Naive B cell (primary cell): ENCODE measurements at regions not wholly inside any gene's neighbourhood (a gene's known extent, or its start where the extent isn't known, plus 50 kb on each side); places are given as distances from the start of the nearest gene placed in this dataset.

Experiments
- ATAC-seq, 2 donors: fragments of 150-1000 bp; cut with Tn5 transposase; 2 replicates each; pipeline ENCODE4 v1.10.0; 2021; ENCODE audit warnings: low read depth in 2 of 2, mild to moderate bottlenecking in 2 of 2, moderate library complexity in 2 of 2
- DNase-seq: peaks from one replicate; pipeline ENCODE4 v3.0.0; 2022
- H3K27ac Mint-ChIP-seq, 6 donors: one replicate each; pipeline ENCODE4 v1.8.0; 2020 to 2022; ENCODE audit warnings: mild to moderate bottlenecking in 6 of 6, mixed read lengths in 6 of 6, moderate library complexity in 5 of 6, inconsistent platforms in 2 of 6
- H3K27me3 Mint-ChIP-seq, 3 donors: one replicate each; pipeline ENCODE4 v1.8.0; 2021 to 2022; ENCODE audit warnings: mixed read lengths in 3 of 3, mild to moderate bottlenecking in 1 of 3
- H3K36me3 Mint-ChIP-seq, 2 donors: one replicate each; pipeline ENCODE4 v1.8.0; 2020 to 2022; ENCODE audit warnings: mixed read lengths in 2 of 2, inconsistent platforms in 1 of 2, mild to moderate bottlenecking in 1 of 2
- H3K4me1 Mint-ChIP-seq, 3 donors: one replicate each; pipeline ENCODE4 v1.8.0; 2020 to 2022; ENCODE audit warnings: mixed read lengths in 3 of 3, inconsistent platforms in 1 of 3, mild to moderate bottlenecking in 1 of 3, moderate library complexity in 1 of 3
- H3K4me3 Mint-ChIP-seq, 8 donors: one replicate each; pipeline ENCODE4 v1.8.0; 2020 to 2022; ENCODE audit warnings: mild to moderate bottlenecking in 8 of 8, mixed read lengths in 8 of 8, moderate library complexity in 8 of 8, inconsistent platforms in 2 of 8
- H3K9me3 Mint-ChIP-seq, 7 donors: one replicate each; pipeline ENCODE4 v1.8.0; 2020 to 2022; ENCODE audit warnings: mixed read lengths in 7 of 7, mild to moderate bottlenecking in 5 of 7, inconsistent platforms in 2 of 7, moderate library complexity in 1 of 7

- Mint-ChIP-seq H3K4me3 (no peak overlapping the region), H3K27ac (no peak overlapping the region), H3K27me3 (no peaks in the 10 kb centered on the region), H3K4me1 (no peaks in the 10 kb centered on the region), H3K36me3 (no peaks in the 10 kb centered on the region), H3K9me3 (no peaks in the 10 kb centered on the region)
- DNase-seq (no peak), ATAC-seq (no peak)
These were observed 432.0 kb downstream of the ZPLD1 start for GRCh38 chr3:102866845-102867244.

DNA sequence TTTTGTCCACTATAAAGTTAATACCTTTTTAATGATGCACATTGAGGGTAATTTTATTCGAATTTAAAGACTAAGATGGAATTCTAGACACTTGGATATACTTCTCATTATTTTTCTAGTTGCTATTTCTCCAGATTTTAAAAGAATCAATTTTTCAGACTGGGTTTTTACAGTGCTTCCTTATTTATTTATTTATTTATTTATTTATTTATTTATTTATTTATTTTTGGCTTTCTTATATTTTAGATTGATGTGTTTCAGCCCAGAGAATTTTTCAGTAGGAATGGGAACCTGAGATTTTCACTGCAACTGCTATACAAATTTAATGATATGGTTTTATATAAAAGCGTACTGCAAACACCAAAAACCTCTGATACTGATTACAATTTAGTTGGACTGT lies 448.7 kb downstream of the ZPLD1 start:
- Mint-ChIP-seq H3K27ac (no peak overlapping the region), H3K27me3 (no peaks in the 10 kb centered on the region), H3K9me3 (peaks cover 0 to 2% (median 0%) of the 10 kb centered on the region in 7 donors), H3K4me1 (no peaks in the 10 kb centered on the region), H3K4me3 (no peak overlapping the region), H3K36me3 (no peaks in the 10 kb centered on the region)
- no peak for DNase-seq
- no peak for ATAC-seq

DNA sequence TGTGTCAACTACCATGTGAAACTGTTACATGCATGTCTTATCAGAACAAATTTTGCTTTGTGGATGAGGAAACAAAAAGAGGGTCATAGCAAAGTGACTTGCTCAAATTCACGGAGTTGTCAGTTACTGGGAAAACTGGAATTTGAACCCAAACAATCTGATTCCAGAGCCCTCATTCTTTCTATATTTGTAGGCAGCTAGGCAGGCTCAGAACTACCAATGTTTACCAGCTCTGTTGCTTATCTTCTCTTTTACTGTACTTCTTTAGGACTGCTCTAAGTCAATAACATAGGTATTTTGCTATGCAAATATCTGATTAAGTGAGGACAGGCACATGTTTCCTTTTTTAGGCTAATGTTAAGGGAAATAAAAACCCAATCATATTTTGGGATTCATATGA lies 450.5 kb downstream of the ZPLD1 start:
- Mint-ChIP-seq H3K27me3 (no peaks in the 10 kb centered on the region), H3K27ac (no peak overlapping the region), H3K9me3 (peaks cover 0 to 2% (median 0%) of the 10 kb centered on the region in 7 donors)

GRCh38 chr3:102887431-102887830 lies 452.6 kb downstream of the ZPLD1 start:
- Mint-ChIP-seq H3K27ac (no peak overlapping the region), H3K27me3 (no peaks in the 10 kb centered on the region), H3K9me3 (peaks cover 0 to 2% (median 0%) of the 10 kb centered on the region in 7 donors), H3K36me3 (no peaks in the 10 kb centered on the region), H3K4me1 (no peaks in the 10 kb centered on the region), H3K4me3 (no peak overlapping the region)
- no peak for ATAC-seq
- no peak for DNase-seq

More for the DNA sequence above, 450.5 kb downstream of the ZPLD1 start:
- Mint-ChIP-seq H3K4me3 (no peak overlapping the region), H3K36me3 (no peaks in the 10 kb centered on the region), H3K4me1 (no peaks in the 10 kb centered on the region)
- ATAC-seq (no peak), DNase-seq (no peak)

GRCh38 chr3:102896851-102897621 lies 462.2 kb downstream of the ZPLD1 start:
- Mint-ChIP-seq H3K36me3 (no peaks in the 10 kb centered on the region), H3K9me3 (no peaks in the 10 kb centered on the region), H3K4me3 (no peak overlapping the region), H3K27ac (no peak overlapping the region), H3K4me1 (no peaks in the 10 kb centered on the region), H3K27me3 (no peaks in the 10 kb centered on the region)
- ATAC-seq (no peak), DNase-seq (no peak)

- no peaks in the 10 kb centered on the region for H3K36me3 Mint-ChIP-seq
- H3K4me1 Mint-ChIP-seq = no peaks in the 10 kb centered on the region
- H3K27ac Mint-ChIP-seq = no peak overlapping the region
- no peak overlapping the region for H3K4me3 Mint-ChIP-seq
- peaks cover 0 to 5% (median 0%) of the 10 kb centered on the region in 7 donors for H3K9me3 Mint-ChIP-seq
- ATAC-seq (no peak), DNase-seq (no peak)
- H3K27me3 Mint-ChIP-seq = no peaks in the 10 kb centered on the region
These were observed 469.8 kb downstream of the ZPLD1 start for GRCh38 chr3:102904629-102905028.

- ATAC-seq (no peak), DNase-seq (no peak)
- H3K27ac Mint-ChIP-seq = no peak overlapping the region
- no peaks in the 10 kb centered on the region for H3K4me1 Mint-ChIP-seq
- no peaks in the 10 kb centered on the region for H3K36me3 Mint-ChIP-seq
- no peaks in the 10 kb centered on the region for H3K27me3 Mint-ChIP-seq
- no peak overlapping the region for H3K4me3 Mint-ChIP-seq
- peaks cover 0 to 5% (median 0%) of the 10 kb centered on the region in 7 donors for H3K9me3 Mint-ChIP-seq
These were observed 471.0 kb downstream of the ZPLD1 start for GRCh38 chr3:102905811-102906210.

DNA sequence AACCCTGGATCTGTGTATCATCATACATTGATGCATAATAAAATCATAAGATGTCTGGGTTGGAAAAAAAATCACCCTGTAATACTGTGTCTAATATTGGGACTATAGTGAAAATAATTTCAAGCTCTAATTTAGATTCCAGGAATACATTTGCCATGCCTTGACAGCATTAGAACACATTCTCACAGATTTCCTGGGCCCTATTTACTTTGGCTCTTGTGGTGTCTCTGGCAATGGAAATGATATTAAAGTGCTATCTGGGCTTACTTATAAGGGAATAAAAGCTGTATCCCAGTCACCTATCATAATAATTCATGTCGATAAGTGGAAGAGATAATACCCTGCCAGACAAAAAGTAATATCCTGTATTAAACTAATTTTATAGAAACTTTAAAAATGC lies 472.0 kb downstream of the ZPLD1 start:
- H3K36me3 Mint-ChIP-seq = no peaks in the 10 kb centered on the region
- DNase-seq (no peak), ATAC-seq (no peak)
- peaks cover 0 to 5% (median 0%) of the 10 kb centered on the region in 7 donors for H3K9me3 Mint-ChIP-seq
- H3K27ac Mint-ChIP-seq = no peak overlapping the region
- no peaks in the 10 kb centered on the region for H3K27me3 Mint-ChIP-seq
- no peaks in the 10 kb centered on the region for H3K4me1 Mint-ChIP-seq
- H3K4me3 Mint-ChIP-seq = no peak overlapping the region

DNA sequence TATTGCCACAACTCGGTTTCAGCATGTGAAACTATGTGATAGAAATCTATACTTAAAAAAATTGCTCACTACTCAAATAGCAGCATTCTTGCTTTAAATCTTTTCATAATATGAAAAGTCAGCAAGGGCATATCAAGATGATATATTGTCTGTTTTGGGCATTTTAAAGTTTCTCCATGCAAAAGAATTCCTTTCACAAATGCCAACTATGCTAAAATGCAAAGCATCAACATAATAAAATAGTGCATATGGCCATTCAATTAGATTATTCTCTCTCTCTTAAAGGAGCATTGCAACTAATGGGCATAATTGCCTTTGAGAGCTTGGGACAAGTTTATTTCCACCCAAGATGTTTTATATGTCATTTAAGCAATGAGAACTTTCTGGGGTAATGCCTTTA lies 475.1 kb downstream of the ZPLD1 start:
- Mint-ChIP-seq H3K4me3 (no peak overlapping the region), H3K36me3 (no peaks in the 10 kb centered on the region), H3K27ac (no peak overlapping the region), H3K9me3 (no peaks in the 10 kb centered on the region), H3K4me1 (no peaks in the 10 kb centered on the region), H3K27me3 (no peaks in the 10 kb centered on the region)
- DNase-seq (no peak), ATAC-seq (no peak)

DNA sequence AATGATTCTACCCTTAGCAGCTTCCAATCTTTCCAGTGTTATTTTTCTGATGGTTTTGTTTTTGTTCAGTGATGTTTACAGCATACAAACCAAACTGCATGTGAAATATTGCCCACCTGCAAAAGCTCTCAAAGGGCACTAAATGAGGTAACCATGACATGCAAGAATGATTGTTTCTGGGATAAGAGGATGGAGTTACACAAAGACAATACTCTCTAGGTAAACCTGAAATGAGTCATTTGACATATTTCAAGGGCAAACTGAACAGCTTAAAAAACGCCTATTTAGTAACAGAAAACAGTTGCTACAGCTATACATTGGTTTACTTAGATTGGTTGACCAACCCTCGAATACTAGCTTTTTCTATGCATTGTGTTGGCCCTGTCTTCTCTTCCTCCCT lies 481.7 kb downstream of the ZPLD1 start:
- DNase-seq (no peak), ATAC-seq (no peak)
- Mint-ChIP-seq H3K4me3 (no peak overlapping the region), H3K27me3 (no peaks in the 10 kb centered on the region), H3K27ac (no peak overlapping the region), H3K9me3 (peaks cover 0 to 9% (median 8%) of the 10 kb centered on the region in 7 donors), H3K36me3 (no peaks in the 10 kb centered on the region), H3K4me1 (no peaks in the 10 kb centered on the region)

DNA sequence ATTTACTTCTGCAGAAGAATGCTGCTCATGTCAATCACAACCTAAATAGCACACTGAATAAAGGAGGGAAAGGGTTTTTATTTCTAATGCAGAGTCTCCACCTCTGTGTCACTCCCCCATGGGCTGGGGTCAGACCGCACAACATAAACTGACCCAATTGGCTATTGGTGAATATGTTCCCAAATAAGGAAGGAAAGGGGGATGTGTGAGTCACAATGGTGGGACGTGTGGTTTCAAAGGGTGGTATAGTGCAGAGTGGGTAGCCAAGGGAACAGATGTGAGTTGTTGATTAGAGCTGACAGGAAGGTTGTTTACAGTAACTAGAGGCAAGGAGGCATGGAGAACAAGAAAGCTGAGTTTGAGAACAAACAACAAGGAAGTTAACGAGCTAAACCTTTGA lies 491.8 kb downstream of the ZPLD1 start:
- Mint-ChIP-seq H3K4me1 (no peaks in the 10 kb centered on the region), H3K4me3 (peak overlapping the region in 1 of 8 donors; percentile 16), H3K36me3 (no peaks in the 10 kb centered on the region), H3K9me3 (peaks cover 4 to 31% (median 16%) of the 10 kb centered on the region in 7 donors), H3K27ac (peak overlapping the region in 1 of 6 donors; percentile 31), H3K27me3 (no peaks in the 10 kb centered on the region)
- DNase-seq (no peak), ATAC-seq (no peak)

DNA sequence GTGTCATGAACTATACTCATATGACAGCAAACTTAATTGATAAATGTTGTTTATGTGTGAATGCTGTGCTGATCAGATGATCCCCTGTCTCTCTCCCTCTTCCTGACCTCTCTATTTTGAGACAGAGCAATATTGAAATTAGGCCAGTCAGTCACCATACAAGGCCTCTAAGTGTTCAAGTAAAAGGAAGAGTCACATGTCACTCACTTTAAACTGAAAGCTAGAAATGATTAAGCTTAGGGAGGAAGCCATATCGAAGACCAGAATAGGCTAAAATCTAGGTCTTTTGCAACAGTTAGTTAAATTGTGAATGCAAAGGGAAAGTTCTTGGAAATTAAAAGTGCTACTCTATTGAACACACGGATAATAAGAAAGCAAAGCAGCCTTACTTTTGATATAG lies 498.6 kb downstream of the ZPLD1 start:
- H3K4me1 Mint-ChIP-seq = no peaks in the 10 kb centered on the region
- H3K27me3 Mint-ChIP-seq = no peaks in the 10 kb centered on the region
- no peak overlapping the region for H3K27ac Mint-ChIP-seq
- no peak overlapping the region for H3K4me3 Mint-ChIP-seq
- H3K36me3 Mint-ChIP-seq = no peaks in the 10 kb centered on the region
- H3K9me3 Mint-ChIP-seq = peaks cover 0 to 8% (median 3%) of the 10 kb centered on the region in 7 donors
- DNase-seq (no peak), ATAC-seq (no peak)

DNA sequence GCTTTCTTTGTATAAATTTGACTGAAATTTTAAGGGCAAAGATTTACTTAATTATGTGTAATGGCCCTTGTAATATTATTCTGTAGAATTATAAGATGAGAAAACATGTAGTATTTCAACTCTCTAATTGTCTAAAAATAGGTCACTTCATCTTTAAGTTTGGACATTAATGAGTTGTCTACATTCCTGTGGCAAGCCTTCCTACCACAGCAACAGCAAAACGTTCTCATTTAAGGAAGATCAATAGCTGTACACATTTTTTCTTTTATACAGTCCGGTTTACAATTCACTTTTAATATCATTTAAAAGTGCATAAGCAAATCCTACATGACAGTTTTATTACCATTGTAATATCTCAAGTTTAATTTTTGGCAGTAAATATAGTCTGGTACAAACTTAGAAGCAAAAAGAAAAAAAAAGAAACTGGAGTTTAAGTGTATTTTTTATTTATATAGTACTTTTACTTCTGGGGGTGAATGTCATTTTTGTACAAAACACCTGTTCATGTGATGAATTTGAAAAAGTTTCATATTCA lies 501.8 kb downstream of the ZPLD1 start:
- Mint-ChIP-seq H3K36me3 (no peaks in the 10 kb centered on the region), H3K4me1 (no peaks in the 10 kb centered on the region), H3K27me3 (no peaks in the 10 kb centered on the region), H3K4me3 (no peak overlapping the region), H3K27ac (no peak overlapping the region), H3K9me3 (peaks cover 2 to 21% (median 4%) of the 10 kb centered on the region in 7 donors)
- ATAC-seq (no peak), DNase-seq (no peak)

- Mint-ChIP-seq H3K4me1 (no peaks in the 10 kb centered on the region), H3K4me3 (no peak overlapping the region)
These were observed 507.0 kb downstream of the ZPLD1 start for GRCh38 chr3:102941786-102942185.

More at GRCh38 chr3:102941786-102942185, 507.0 kb downstream of the ZPLD1 start:
- DNase-seq (no peak), ATAC-seq (no peak)
- H3K36me3 Mint-ChIP-seq = no peaks in the 10 kb centered on the region
- H3K27ac Mint-ChIP-seq = no peak overlapping the region
- H3K27me3 Mint-ChIP-seq = no peaks in the 10 kb centered on the region
- H3K9me3 Mint-ChIP-seq = peaks cover 0 to 13% (median 0%) of the 10 kb centered on the region in 7 donors
